ENCODE measurements at regions not wholly inside any gene's neighbourhood (a gene's known extent, or its start where the extent isn't known, plus 50 kb on each side); places are given as distances from the start of the nearest gene placed in this dataset.

GRCh38 chr6:6870921-6871320 is 236.8 kb upstream of the RREB1 start:
- no peak overlapping the region for H3K9ac ChIP-seq (ENCODE audit: low read depth in 1 of 2, low read length in 2 of 2)
- no peaks in the 10 kb centered on the region for H3K4me1 ChIP-seq (ENCODE audit: control insufficient read depth in 4 of 4, insufficient read depth in 4 of 4, low read length in 3 of 4)
- H3K4me3 ChIP-seq (ENCODE audit: low read depth in 1 of 3, low read length in 3 of 3) = no peak overlapping the region
- TF ChIP-seq EGR1 (IDR thresholded peaks at IDR 0.05; ENCODE audit: low read depth in 2 of 2) = no peak
- no peak for TF ChIP-seq ATF3 (IDR thresholded peaks at IDR 0.05)
- TF ChIP-seq NR2F2 (IDR thresholded peaks at IDR 0.05) = no peak
- no peak for TF ChIP-seq RAD21 (IDR thresholded peaks at IDR 0.05)
- DNase-seq (ENCODE audit: low spot score) = no peak
- no peaks in the 10 kb centered on the region for H3K27me3 ChIP-seq (ENCODE audit: control insufficient read depth in 4 of 4, insufficient read depth in 4 of 4, low read length in 3 of 4)
- H3K27ac ChIP-seq (ENCODE audit: low read depth in 1 of 2, low read length in 2 of 2) = no peak overlapping the region
- no peaks in the 10 kb centered on the region for H3K9me3 ChIP-seq (ENCODE audit: control insufficient read depth in 4 of 4, low read length in 3 of 4)
- 90% methylated on average over 5 of the region's 5 CpGs for WGBS
- no peaks in the 10 kb centered on the region for H3K36me3 ChIP-seq (ENCODE audit: control insufficient read depth in 4 of 4, insufficient read depth in 3 of 4, low read depth in 1 of 4, low read length in 3 of 4)

- no peaks in the 10 kb centered on the region for H3K4me1 ChIP-seq (ENCODE audit: control insufficient read depth in 4 of 4, insufficient read depth in 4 of 4, low read length in 3 of 4)
- no peak overlapping the region for H3K9ac ChIP-seq (ENCODE audit: low read depth in 1 of 2, low read length in 2 of 2)
- no peak overlapping the region for H3K27ac ChIP-seq (ENCODE audit: low read depth in 1 of 2, low read length in 2 of 2)
- H3K9me3 ChIP-seq (ENCODE audit: control insufficient read depth in 4 of 4, low read length in 3 of 4) = no peaks in the 10 kb centered on the region
- no peak for DNase-seq (ENCODE audit: low spot score)
- 88% methylated on average over 7 of the region's 7 CpGs for WGBS
- TF ChIP-seq, protein P1, sequence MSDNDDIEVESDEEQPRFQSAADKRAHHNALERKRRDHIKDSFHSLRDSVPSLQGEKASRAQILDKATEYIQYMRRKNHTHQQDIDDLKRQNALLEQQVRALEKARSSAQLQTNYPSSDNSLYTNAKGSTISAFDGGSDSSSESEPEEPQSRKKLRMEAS (IDR thresholded peaks at IDR 0.05) = no peak
- TF ChIP-seq GABPA (IDR thresholded peaks at IDR 0.05 in 1 of 2, conservative IDR thresholded peaks at IDR 0.05 in 1 of 2) (no peak), NR2F2 (IDR thresholded peaks at IDR 0.05) (no peak), HNF4G (IDR thresholded peaks at IDR 0.05) (no peak)
- no peaks in the 10 kb centered on the region for H3K27me3 ChIP-seq (ENCODE audit: control insufficient read depth in 4 of 4, insufficient read depth in 4 of 4, low read length in 3 of 4)
- H3K36me3 ChIP-seq (ENCODE audit: control insufficient read depth in 4 of 4, insufficient read depth in 3 of 4, low read depth in 1 of 4, low read length in 3 of 4) = no peaks in the 10 kb centered on the region
- no peak overlapping the region for H3K4me3 ChIP-seq (ENCODE audit: low read depth in 1 of 3, low read length in 3 of 3)
These were observed 235.1 kb upstream of the RREB1 start for GRCh38 chr6:6872459-6873344.

DNA sequence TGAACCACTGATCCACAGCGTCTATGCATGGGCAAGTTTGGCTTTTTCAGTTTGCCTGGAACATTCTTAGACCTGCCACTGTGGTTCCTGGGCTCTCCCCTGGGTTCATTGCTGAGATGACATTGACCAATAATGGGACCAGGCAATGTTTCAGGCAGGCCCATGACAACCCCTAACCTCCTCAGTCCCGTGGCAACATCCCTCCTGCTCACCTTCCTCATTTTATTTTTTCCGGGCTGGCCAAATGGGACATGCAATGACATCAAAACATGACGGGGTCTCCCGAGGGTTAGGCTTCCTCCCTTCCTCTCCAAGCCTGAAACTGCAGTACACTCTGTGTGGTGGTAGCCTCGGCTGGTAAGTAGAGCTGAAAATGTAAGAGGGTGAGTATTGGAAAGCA is 234.0 kb upstream of the RREB1 start:
- H3K9me3 ChIP-seq (ENCODE audit: control insufficient read depth in 4 of 4, low read length in 3 of 4) = no peaks in the 10 kb centered on the region
- no peak for TF ChIP-seq NR2F2 (IDR thresholded peaks at IDR 0.05)
- no peak for TF ChIP-seq ATF3 (IDR thresholded peaks at IDR 0.05)
- no peak for TF ChIP-seq YY1 (IDR thresholded peaks at IDR 0.05)
- no peak for TF ChIP-seq RAD21 (IDR thresholded peaks at IDR 0.05)
- TF ChIP-seq GABPA (IDR thresholded peaks at IDR 0.05 in 1 of 2, conservative IDR thresholded peaks at IDR 0.05 in 1 of 2) = no peak
- no peak for TF ChIP-seq CTCF (IDR thresholded peaks at IDR 0.05; ENCODE audit: low read depth, low read length, missing input control)
- TF ChIP-seq, protein P2, sequence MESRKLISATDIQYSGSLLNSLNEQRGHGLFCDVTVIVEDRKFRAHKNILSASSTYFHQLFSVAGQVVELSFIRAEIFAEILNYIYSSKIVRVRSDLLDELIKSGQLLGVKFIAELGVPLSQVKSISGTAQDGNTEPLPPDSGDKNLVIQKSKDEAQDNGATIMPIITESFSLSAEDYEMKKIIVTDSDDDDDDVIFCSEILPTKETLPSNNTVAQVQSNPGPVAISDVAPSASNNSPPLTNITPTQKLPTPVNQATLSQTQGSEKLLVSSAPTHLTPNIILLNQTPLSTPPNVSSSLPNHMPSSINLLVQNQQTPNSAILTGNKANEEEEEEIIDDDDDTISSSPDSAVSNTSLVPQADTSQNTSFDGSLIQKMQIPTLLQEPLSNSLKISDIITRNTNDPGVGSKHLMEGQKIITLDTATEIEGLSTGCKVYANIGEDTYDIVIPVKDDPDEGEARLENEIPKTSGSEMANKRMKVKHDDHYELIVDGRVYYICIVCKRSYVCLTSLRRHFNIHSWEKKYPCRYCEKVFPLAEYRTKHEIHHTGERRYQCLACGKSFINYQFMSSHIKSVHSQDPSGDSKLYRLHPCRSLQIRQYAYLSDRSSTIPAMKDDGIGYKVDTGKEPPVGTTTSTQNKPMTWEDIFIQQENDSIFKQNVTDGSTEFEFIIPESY (IDR thresholded peaks at IDR 0.05) = no peak
- TF ChIP-seq, protein P1 (IDR thresholded peaks at IDR 0.05) = no peak
- H3K4me1 ChIP-seq (ENCODE audit: control insufficient read depth in 4 of 4, insufficient read depth in 4 of 4, low read length in 3 of 4) = no peaks in the 10 kb centered on the region
- no peak overlapping the region for H3K9ac ChIP-seq (ENCODE audit: low read depth in 1 of 2, low read length in 2 of 2)
- H3K36me3 ChIP-seq (ENCODE audit: control insufficient read depth in 4 of 4, insufficient read depth in 3 of 4, low read depth in 1 of 4, low read length in 3 of 4) = no peaks in the 10 kb centered on the region
- no peaks in the 10 kb centered on the region for H3K27me3 ChIP-seq (ENCODE audit: control insufficient read depth in 4 of 4, insufficient read depth in 4 of 4, low read length in 3 of 4)
- no peak for DNase-seq (ENCODE audit: low spot score)
- no peak overlapping the region for H3K27ac ChIP-seq (ENCODE audit: low read depth in 1 of 2, low read length in 2 of 2)
- H3K4me3 ChIP-seq (ENCODE audit: low read depth in 1 of 3, low read length in 3 of 3) = no peak overlapping the region
- WGBS = 88% methylated on average over 6 of the region's 6 CpGs

Measured in liver (tissue), 8 donors.